HCT116 (cell line): ENCODE measurements at regions not wholly inside any gene's neighbourhood (a gene's known extent, or its start where the extent isn't known, plus 50 kb on each side); places are given as distances from the start of the nearest gene placed in this dataset.

Experiments
- ATAC-seq: fragments of 200-7000 bp; cut with Tn5 transposase; 2 replicates; pipeline ENCODE4 v1.9.1; 2020; ENCODE audit warnings: mild to moderate bottlenecking, moderate library complexity
- BruUV-seq: library from RNA; stranded (reverse); fragments of 400-500 nt; replicated peaks from 2 replicates; lab custom pipeline; 2021; lab: Mats Ljungman, UMichigan
- CTCF ChIA-PET: fragments of 300-600 bp; sonication (Branson Sonifier 250); formaldehyde crosslinking; loops from one replicate; lab custom pipeline; 2021; ENCODE audit warnings: antibody characterized with exemption; lab: Charles Lee
- POLR2A ChIA-PET: fragments of 300-600, 350-600 bp; sonication (Branson Sonifier 250); formaldehyde crosslinking; loops from one replicate; lab custom pipeline; 2021; ENCODE audit warnings: antibody characterized with exemption; lab: Charles Lee
- RAD21 ChIA-PET, 2 experiments: fragments of 300-600 bp; sonication (Branson Sonifier 250); formaldehyde crosslinking; loops; one replicate each; lab custom pipeline; 2023; ENCODE audit warnings: low total read pairs in 2 of 2; ENCODE audit not compliant: uncharacterized antibody in 2 of 2, unreplicated experiment in 2 of 2, low non-redundant PET in 1 of 2; lab: Charles Lee
- DNase-seq: peaks from one replicate; pipeline ENCODE4 v3.0.0-alpha.2; 2010; ENCODE audit warnings: low read depth, low spot score
- H2AFZ ChIP-seq: fragments of 200-600 bp; shearing (Covaris generic), sonication (generic); 2 replicates; pipeline ENCODE4 v1.6.1; 2017; ENCODE audit warnings: low read depth, mixed run types, mixed read lengths, antibody characterized with exemption, low read length; ENCODE audit not compliant: poor library complexity, severe bottlenecking
- H3K27ac ChIP-seq: 2 replicates; pipeline ENCODE4 v1.5.1; 2012; ENCODE audit warnings: low read depth, low read length
- H3K27me3 ChIP-seq: fragments of 200-600 bp; sonication (generic); 2 replicates; pipeline ENCODE4 v1.6.1; 2016; ENCODE audit warnings: mixed run types, low read length, mixed read lengths; ENCODE audit not compliant: insufficient read depth
- H3K36me3 ChIP-seq, 2 experiments: fragments of 200-500 bp in 1 of 2; fragments of 200-600 bp in 1 of 2; sonication (Bioruptor generic) in 1 of 2; sonication (generic) in 1 of 2; 2 replicates each; pipeline versions ENCODE4 v1.5.1 to v1.6.1; 2014 to 2016; ENCODE audit warnings: low read length in 2 of 2, inconsistent platforms in 1 of 2, mixed read lengths in 1 of 2, mixed run types in 1 of 2; ENCODE audit not compliant: insufficient read depth in 2 of 2, control insufficient read depth in 1 of 2
- H3K4me1 ChIP-seq, 2 experiments: fragments of 200-600 bp in 1 of 2; sonication (generic) in 1 of 2; 2 replicates each; pipeline versions ENCODE4 v1.5.1 to v1.6.1; 2012 to 2017; ENCODE audit warnings: low read length in 2 of 2, inconsistent platforms in 1 of 2, mild to moderate bottlenecking in 1 of 2, mixed read lengths in 1 of 2, mixed run types in 1 of 2, moderate library complexity in 1 of 2; ENCODE audit not compliant: insufficient read depth in 2 of 2, control insufficient read depth in 1 of 2
- H3K4me2 ChIP-seq: fragments of 200-600 bp; sonication (generic); 2 replicates; pipeline ENCODE4 v1.6.1; 2017; ENCODE audit warnings: mixed run types, low read length, mixed read lengths
- H3K4me3 ChIP-seq, 2 experiments: fragments of 200-600 bp in 1 of 2; sonication (generic) in 1 of 2; replicated peaks in 1 of 2; 2 replicates each; pipeline ENCODE4 v1.5.1; 2011 to 2016; ENCODE audit warnings: low read length in 2 of 2, control low read depth in 1 of 2, low read depth in 1 of 2, mild to moderate bottlenecking in 1 of 2, mixed read lengths in 1 of 2, mixed run types in 1 of 2
- H3K79me2 ChIP-seq: fragments of 200-600 bp; sonication (generic); 2 replicates; pipeline ENCODE4 v1.6.1; 2017; ENCODE audit warnings: mild to moderate bottlenecking, mixed run types, low read length, moderate library complexity, mixed read lengths; ENCODE audit not compliant: insufficient read depth
- H3K9ac ChIP-seq: fragments of 200-600 bp; sonication (generic); 2 replicates; pipeline ENCODE4 v1.6.1; 2016; ENCODE audit warnings: low read length, mixed read lengths
- H3K9me2 ChIP-seq: fragments of 200-600 bp; sonication (generic), shearing (Covaris generic); 2 replicates; pipeline ENCODE4 v1.6.1; 2017; ENCODE audit warnings: mixed run types, mild to moderate bottlenecking, moderate library complexity; ENCODE audit not compliant: insufficient read depth
- H3K9me3 ChIP-seq, 2 experiments: fragments of 200-500 bp in 1 of 2; fragments of 200-600 bp in 1 of 2; sonication (Bioruptor generic) in 1 of 2; sonication (generic) in 1 of 2; 2 replicates each; pipeline ENCODE4 v1.6.1; 2014 to 2017; ENCODE audit warnings: low read length in 2 of 2, mixed read lengths in 2 of 2, inconsistent platforms in 1 of 2, low read depth in 1 of 2, mild to moderate bottlenecking in 1 of 2, mixed run types in 1 of 2, moderate library complexity in 1 of 2; ENCODE audit not compliant: control insufficient read depth in 1 of 2, insufficient read depth in 1 of 2
- H4K20me1 ChIP-seq: fragments of 200-600 bp; sonication (generic), shearing (Covaris generic); 2 replicates; pipeline ENCODE4 v1.6.1; 2017; ENCODE audit warnings: mixed run types, mild to moderate bottlenecking, moderate library complexity; ENCODE audit not compliant: insufficient read depth
- CBX3 ChIP-seq: IDR thresholded peaks from 2 replicates; pipeline ENCODE4 v1.6.1; 2012; ENCODE audit warnings: low read depth
- CEBPB ChIP-seq: IDR thresholded peaks from 2 replicates; pipeline ENCODE4 v1.6.1; 2012; ENCODE audit warnings: low read depth
- EGR1 ChIP-seq: IDR thresholded peaks from 2 replicates; pipeline ENCODE4 v1.6.1; 2012; ENCODE audit warnings: low read depth
- ELF1 ChIP-seq: IDR thresholded peaks from 2 replicates; pipeline ENCODE4 v1.6.1; 2012; ENCODE audit warnings: low read depth, borderline replicate concordance
- EZH2 ChIP-seq: fragments of 200-600 bp; sonication (generic); IDR thresholded peaks from 2 replicates; pipeline ENCODE4 v1.6.1; 2017; ENCODE audit warnings: antibody characterized with exemption, mixed run types
- EZH2phosphoT487 ChIP-seq: fragments of 200-600 bp; IDR thresholded peaks from 2 replicates; pipeline ENCODE4 v1.6.1; 2018; ENCODE audit warnings: antibody characterized with exemption, borderline replicate concordance
- FOSL1 ChIP-seq: IDR thresholded peaks from 2 replicates; pipeline ENCODE4 v1.6.1; 2012; ENCODE audit warnings: low read depth
- JUND ChIP-seq: IDR thresholded peaks from 2 replicates; pipeline ENCODE4 v1.6.1; 2012
- POLR2AphosphoS5 ChIP-seq: IDR thresholded peaks from 2 replicates; pipeline ENCODE4 v1.6.1; 2011; ENCODE audit warnings: mild to moderate bottlenecking, low read depth, low read length, moderate library complexity
- RAD21 ChIP-seq: IDR thresholded peaks from 2 replicates; pipeline ENCODE4 v1.6.1; 2012; ENCODE audit warnings: low read depth, mild to moderate bottlenecking
- SIN3A ChIP-seq: IDR thresholded peaks from 2 replicates; pipeline ENCODE4 v1.6.1; 2012; ENCODE audit warnings: low read depth
- SP1 ChIP-seq: IDR thresholded peaks from 2 replicates; pipeline ENCODE4 v1.6.1; 2012; ENCODE audit warnings: low read depth
- SRF ChIP-seq: IDR thresholded peaks from 2 replicates; pipeline ENCODE4 v1.6.1; 2012; ENCODE audit warnings: low read depth
- TCF7L2 ChIP-seq: IDR thresholded peaks from 2 replicates; pipeline ENCODE4 v1.7.0; 2011; ENCODE audit warnings: borderline replicate concordance, inconsistent platforms; ENCODE audit not compliant: insufficient read depth, insufficient read length; ENCODE audit errors: extremely low read depth
- ZFX ChIP-seq: fragments of 450-650 bp; IDR thresholded peaks from 2 replicates; pipeline ENCODE4 v1.6.1; 2017
- ZNF274 ChIP-seq: fragments of 200-500 bp; sonication (Bioruptor generic); IDR thresholded peaks from 2 replicates; pipeline ENCODE4 v1.6.1; 2014; ENCODE audit warnings: mild to moderate bottlenecking, low read depth, low read length, inconsistent platforms
- intact Hi-C: fragments of 100-400 bp; cut with micrococcal nuclease; formaldehyde crosslinking; loops from 2 replicates; pipeline ENCODE4 v1.10.0; 2022
- TF ChIP-seq, protein P1 (sequence below), 3 experiments: fragments of 200-600 bp in 1 of 3; sonication (generic) in 1 of 3; IDR thresholded peaks in 2 of 3; conservative IDR thresholded peaks in 1 of 3; 2 replicates each; pipeline ENCODE4 v1.5.1; 2012 to 2017; ENCODE audit warnings: low read depth in 2 of 3, low read length in 2 of 3, antibody characterized with exemption in 1 of 3, borderline replicate concordance in 1 of 3, control low read depth in 1 of 3, mild to moderate bottlenecking in 1 of 3, mixed read lengths in 1 of 3, mixed run types in 1 of 3, moderate library complexity in 1 of 3; ENCODE audit not compliant: insufficient read depth in 1 of 3
- TF ChIP-seq, protein P2 (sequence below): IDR thresholded peaks from 2 replicates; pipeline ENCODE4 v1.6.1; 2012
- TF ChIP-seq, protein P3 (sequence below): IDR thresholded peaks from 2 replicates; pipeline ENCODE4 v1.6.1; 2012
- TF ChIP-seq, protein P4 (sequence below): IDR thresholded peaks from 2 replicates; pipeline ENCODE4 v1.6.1; 2012; ENCODE audit warnings: low read depth

DNA sequence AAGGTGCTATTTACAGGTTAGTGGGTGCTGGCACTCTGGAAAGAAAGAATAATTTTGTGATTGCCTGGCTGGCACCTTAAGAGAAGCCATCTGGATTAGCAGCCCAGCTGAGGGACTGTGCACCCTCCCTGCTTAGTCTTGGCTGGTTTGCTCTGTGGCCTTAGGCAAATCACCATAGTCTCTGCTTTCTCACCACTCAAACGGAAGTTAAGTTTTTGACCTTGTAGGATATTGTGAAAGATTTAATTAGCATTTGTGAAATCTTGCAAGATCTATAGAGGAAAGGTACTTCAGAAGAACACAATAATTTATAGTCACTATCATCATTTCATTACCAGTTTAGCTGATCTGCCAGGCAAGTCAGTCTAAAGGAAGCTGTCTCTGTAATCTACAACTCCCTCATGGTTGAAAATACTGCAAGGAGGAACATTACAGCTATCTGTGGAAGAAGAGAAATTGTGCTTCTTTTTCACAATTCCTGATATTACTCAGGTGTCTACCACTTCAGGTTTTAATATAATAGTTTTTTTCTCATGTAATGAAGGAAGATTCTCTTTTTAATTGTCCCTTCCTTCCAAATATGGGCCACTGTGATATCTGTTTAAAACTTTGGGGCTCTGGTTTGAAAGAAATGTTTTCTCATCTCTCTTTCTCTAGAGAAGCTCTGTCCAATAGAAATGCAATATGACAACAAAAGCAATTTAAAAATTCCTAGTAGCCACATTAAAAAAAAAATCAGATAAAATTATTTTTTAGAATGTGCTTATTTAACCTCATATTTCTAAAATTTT is 219.6 kb downstream of the PTEN start:
- no peaks in the 10 kb centered on the region for H3K79me2 ChIP-seq
- TF ChIP-seq, protein P1, sequence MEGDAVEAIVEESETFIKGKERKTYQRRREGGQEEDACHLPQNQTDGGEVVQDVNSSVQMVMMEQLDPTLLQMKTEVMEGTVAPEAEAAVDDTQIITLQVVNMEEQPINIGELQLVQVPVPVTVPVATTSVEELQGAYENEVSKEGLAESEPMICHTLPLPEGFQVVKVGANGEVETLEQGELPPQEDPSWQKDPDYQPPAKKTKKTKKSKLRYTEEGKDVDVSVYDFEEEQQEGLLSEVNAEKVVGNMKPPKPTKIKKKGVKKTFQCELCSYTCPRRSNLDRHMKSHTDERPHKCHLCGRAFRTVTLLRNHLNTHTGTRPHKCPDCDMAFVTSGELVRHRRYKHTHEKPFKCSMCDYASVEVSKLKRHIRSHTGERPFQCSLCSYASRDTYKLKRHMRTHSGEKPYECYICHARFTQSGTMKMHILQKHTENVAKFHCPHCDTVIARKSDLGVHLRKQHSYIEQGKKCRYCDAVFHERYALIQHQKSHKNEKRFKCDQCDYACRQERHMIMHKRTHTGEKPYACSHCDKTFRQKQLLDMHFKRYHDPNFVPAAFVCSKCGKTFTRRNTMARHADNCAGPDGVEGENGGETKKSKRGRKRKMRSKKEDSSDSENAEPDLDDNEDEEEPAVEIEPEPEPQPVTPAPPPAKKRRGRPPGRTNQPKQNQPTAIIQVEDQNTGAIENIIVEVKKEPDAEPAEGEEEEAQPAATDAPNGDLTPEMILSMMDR (IDR thresholded peaks at IDR 0.05 in 2 of 3, conservative IDR thresholded peaks at IDR 0.05 in 1 of 3; ENCODE audit: borderline replicate concordance in 1 of 3, insufficient read depth in 1 of 3, low read depth in 2 of 3, low read length in 2 of 3), result no peak
- no peak for TF ChIP-seq EGR1
- no peak for TF ChIP-seq POLR2AphosphoS5
- no peak for TF ChIP-seq FOSL1
- TF ChIP-seq RAD21, result no peak
- TF ChIP-seq SIN3A, result no peak
- no peak for TF ChIP-seq EZH2phosphoT487
- TF ChIP-seq ZFX, result no peak
- TF ChIP-seq ZNF274, result no peak
- TF ChIP-seq, protein P2, sequence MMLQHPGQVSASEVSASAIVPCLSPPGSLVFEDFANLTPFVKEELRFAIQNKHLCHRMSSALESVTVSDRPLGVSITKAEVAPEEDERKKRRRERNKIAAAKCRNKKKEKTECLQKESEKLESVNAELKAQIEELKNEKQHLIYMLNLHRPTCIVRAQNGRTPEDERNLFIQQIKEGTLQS, result no peak
- no peak for TF ChIP-seq TCF7L2
- TF ChIP-seq SP1, result no peak
- TF ChIP-seq CEBPB, result no peak
- TF ChIP-seq CBX3, result no peak
- no peak for TF ChIP-seq ELF1
- no peak for TF ChIP-seq EZH2
- TF ChIP-seq JUND, result no peak
- TF ChIP-seq SRF, result no peak
- TF ChIP-seq, protein P3, sequence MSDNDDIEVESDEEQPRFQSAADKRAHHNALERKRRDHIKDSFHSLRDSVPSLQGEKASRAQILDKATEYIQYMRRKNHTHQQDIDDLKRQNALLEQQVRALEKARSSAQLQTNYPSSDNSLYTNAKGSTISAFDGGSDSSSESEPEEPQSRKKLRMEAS, result no peak
- TF ChIP-seq, protein P4, sequence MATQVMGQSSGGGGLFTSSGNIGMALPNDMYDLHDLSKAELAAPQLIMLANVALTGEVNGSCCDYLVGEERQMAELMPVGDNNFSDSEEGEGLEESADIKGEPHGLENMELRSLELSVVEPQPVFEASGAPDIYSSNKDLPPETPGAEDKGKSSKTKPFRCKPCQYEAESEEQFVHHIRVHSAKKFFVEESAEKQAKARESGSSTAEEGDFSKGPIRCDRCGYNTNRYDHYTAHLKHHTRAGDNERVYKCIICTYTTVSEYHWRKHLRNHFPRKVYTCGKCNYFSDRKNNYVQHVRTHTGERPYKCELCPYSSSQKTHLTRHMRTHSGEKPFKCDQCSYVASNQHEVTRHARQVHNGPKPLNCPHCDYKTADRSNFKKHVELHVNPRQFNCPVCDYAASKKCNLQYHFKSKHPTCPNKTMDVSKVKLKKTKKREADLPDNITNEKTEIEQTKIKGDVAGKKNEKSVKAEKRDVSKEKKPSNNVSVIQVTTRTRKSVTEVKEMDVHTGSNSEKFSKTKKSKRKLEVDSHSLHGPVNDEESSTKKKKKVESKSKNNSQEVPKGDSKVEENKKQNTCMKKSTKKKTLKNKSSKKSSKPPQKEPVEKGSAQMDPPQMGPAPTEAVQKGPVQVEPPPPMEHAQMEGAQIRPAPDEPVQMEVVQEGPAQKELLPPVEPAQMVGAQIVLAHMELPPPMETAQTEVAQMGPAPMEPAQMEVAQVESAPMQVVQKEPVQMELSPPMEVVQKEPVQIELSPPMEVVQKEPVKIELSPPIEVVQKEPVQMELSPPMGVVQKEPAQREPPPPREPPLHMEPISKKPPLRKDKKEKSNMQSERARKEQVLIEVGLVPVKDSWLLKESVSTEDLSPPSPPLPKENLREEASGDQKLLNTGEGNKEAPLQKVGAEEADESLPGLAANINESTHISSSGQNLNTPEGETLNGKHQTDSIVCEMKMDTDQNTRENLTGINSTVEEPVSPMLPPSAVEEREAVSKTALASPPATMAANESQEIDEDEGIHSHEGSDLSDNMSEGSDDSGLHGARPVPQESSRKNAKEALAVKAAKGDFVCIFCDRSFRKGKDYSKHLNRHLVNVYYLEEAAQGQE, result no peak
- TF ChIP-seq, all 23 proteins: peak for 0
- no peaks in the 10 kb centered on the region for H4K20me1 ChIP-seq
- H3K27ac ChIP-seq, result no peak overlapping the region
- POLR2A ChIA-PET, result no interaction called here
- no peaks in the 10 kb centered on the region for H3K36me3 ChIP-seq
- H3K27me3 ChIP-seq, result no peaks in the 10 kb centered on the region
- no peak overlapping the region for H3K9ac ChIP-seq
- no peak overlapping the region for H2AFZ ChIP-seq
- CTCF ChIA-PET, result no interaction called here
- peaks cover 5 to 8% of the 10 kb centered on the region in 2 experiments; a peak in 2 of 4 replicates for H3K4me1 ChIP-seq
- no peak for DNase-seq
- no TSS peak for BruUV-seq
- ATAC-seq, result no peak
- no peak overlapping the region for H3K4me2 ChIP-seq
- intact Hi-C loops, result no loop called here
- H3K9me2 ChIP-seq, result no peaks in the 10 kb centered on the region
- H3K4me3 ChIP-seq, result no peak overlapping the region
- no peaks in the 10 kb centered on the region for H3K9me3 ChIP-seq
- RAD21 ChIA-PET, result no interaction called here
